HepG2 (cell line): ENCODE measurements at regions not wholly inside any gene's neighbourhood (a gene's known extent, or its start where the extent isn't known, plus 50 kb on each side); places are given as distances from the start of the nearest gene placed in this dataset.

Source experiments
- ATAC-seq: fragments of 200-7000 bp; cut with Tn5 transposase; 3 replicates; pipeline ENCODE4 v1.9.1; 2020; ENCODE audit warnings: mild to moderate bottlenecking, moderate library complexity
- BruUV-seq: library from RNA; stranded (reverse); fragments of 400-500 nt; replicated peaks from 2 replicates; lab custom pipeline; 2021; lab: Mats Ljungman, UMichigan
- CTCF ChIA-PET: fragments of 300-600 bp; formaldehyde crosslinking; extraction: SDS; loops from one replicate; lab custom pipeline; 2021; ENCODE audit warnings: low total read pairs, inconsistent platforms, low intra/inter-chr PET ratio; lab: Yijun Ruan, JAX
- POLR2A ChIA-PET: fragments of 350-600 bp; sonication (Branson Sonifier 250); formaldehyde crosslinking; loops from one replicate; lab custom pipeline; 2020; ENCODE audit warnings: antibody characterized with exemption, inconsistent platforms; lab: Yijun Ruan, JAX
- DNase-seq: peaks from one replicate; pipeline ENCODE4 v3.0.0-alpha.2; 2015; ENCODE audit warnings: low spot score
- FAIRE-seq: peaks from 3 replicates; lab custom pipeline; 2011; peaks lifted over from hg19 to GRCh38; lab: Jason Lieb, UNC
- H2AFZ ChIP-seq: one replicate; pipeline ENCODE4 v1.6.1; 2011; ENCODE audit warnings: low read length, inconsistent platforms
- H3K27ac ChIP-seq: fragments of 300-600 bp; 3 replicates; pipeline ENCODE4 v1.8.0; 2011; ENCODE audit warnings: mixed run types, mild to moderate bottlenecking, mixed read lengths, low read length, inconsistent platforms; ENCODE audit not compliant: insufficient read depth; ENCODE audit errors: extremely low read length
- H3K27me3 ChIP-seq, 2 experiments: fragments of 200-600 bp in 1 of 2; 2 replicates in 1 of 2; 3 replicates in 1 of 2; pipeline versions ENCODE4 v1.6.0 to v1.8.0; 2011; ENCODE audit warnings: low read length in 2 of 2, mild to moderate bottlenecking in 2 of 2, moderate library complexity in 2 of 2, inconsistent platforms in 1 of 2; ENCODE audit not compliant: insufficient read depth in 2 of 2, control insufficient read depth in 1 of 2
- H3K36me3 ChIP-seq, 2 experiments: fragments of 200-600 bp in 1 of 2; replicated peaks in 1 of 2; 2 replicates in 1 of 2; 3 replicates in 1 of 2; pipeline versions ENCODE4 v1.5.1 to v1.8.0; 2011; ENCODE audit warnings: low read length in 2 of 2, inconsistent platforms in 1 of 2; ENCODE audit not compliant: insufficient read depth in 2 of 2, control insufficient read depth in 1 of 2
- H3K4me1 ChIP-seq: 2 replicates; pipeline ENCODE4 v1.5.1; 2012; ENCODE audit warnings: low read length, inconsistent platforms; ENCODE audit not compliant: insufficient read depth
- H3K4me2 ChIP-seq: 2 replicates; pipeline ENCODE4 v1.6.0; 2011; ENCODE audit warnings: low read depth, low read length, inconsistent platforms
- H3K4me3 ChIP-seq, 3 experiments: fragments of 200-600 bp in 1 of 3; sonication (generic), shearing (Covaris generic) in 1 of 3; replicated peaks in 1 of 3; 2 replicates each; pipeline ENCODE4 v1.5.1; 2011 to 2016; ENCODE audit warnings: low read length in 3 of 3, inconsistent platforms in 2 of 3, low read depth in 2 of 3, mild to moderate bottlenecking in 2 of 3, control low read depth in 1 of 3, mixed read lengths in 1 of 3; ENCODE audit not compliant: insufficient read depth in 1 of 3
- H3K79me2 ChIP-seq: one replicate; pipeline ENCODE4 v1.6.1; 2011; ENCODE audit warnings: low read length, inconsistent platforms; ENCODE audit not compliant: insufficient read depth
- H3K9ac ChIP-seq: 2 replicates; pipeline ENCODE4 v1.6.0; 2011; ENCODE audit warnings: mild to moderate bottlenecking, low read depth, low read length, inconsistent platforms; ENCODE audit not compliant: insufficient read depth
- H3K9me3 ChIP-seq: 2 replicates; pipeline ENCODE4 v1.5.1; 2012; ENCODE audit warnings: mild to moderate bottlenecking, low read length
- H4K20me1 ChIP-seq: 2 replicates; pipeline ENCODE4 v1.6.0; 2011; ENCODE audit warnings: inconsistent platforms, mild to moderate bottlenecking, low read length, moderate library complexity; ENCODE audit not compliant: insufficient read depth
- ARID2 ChIP-seq: sonication (generic); formaldehyde crosslinking; IDR thresholded peaks from 2 replicates; pipeline ENCODE4 v1.8.1; 2022; ENCODE audit warnings: mild to moderate bottlenecking, missing genetic modification reagents, borderline replicate concordance
- ATF5 ChIP-seq: sonication (generic); formaldehyde crosslinking; IDR thresholded peaks from 2 replicates; pipeline ENCODE4 v1.4.0; 2020; ENCODE audit warnings: mild to moderate bottlenecking, low read depth, missing genetic modification reagents
- FOXK2 ChIP-seq: fragments of 450-650 bp; IDR thresholded peaks from 2 replicates; pipeline ENCODE4 v1.6.1; 2016
- HHEX ChIP-seq: IDR thresholded peaks from 2 replicates; pipeline ENCODE4 v1.6.1; 2016; ENCODE audit warnings: control low read depth
- LBX2 ChIP-seq: sonication (generic); formaldehyde crosslinking; IDR thresholded peaks from 2 replicates; pipeline ENCODE4 v1.5.0; 2020; ENCODE audit warnings: missing genetic modification reagents, mild to moderate bottlenecking, borderline replicate concordance
- NR3C1 ChIP-seq: sonication (generic); formaldehyde crosslinking; IDR thresholded peaks from 2 replicates; pipeline ENCODE4 v1.4.0; 2020; ENCODE audit warnings: missing genetic modification reagents
- ZNF460 ChIP-seq: sonication (generic); formaldehyde crosslinking; IDR thresholded peaks from 2 replicates; pipeline ENCODE4 v1.5.1; 2020; ENCODE audit warnings: missing genetic modification reagents, mild to moderate bottlenecking, borderline replicate concordance
- ZNF567 ChIP-seq: sonication (generic); formaldehyde crosslinking; IDR thresholded peaks from 2 replicates; pipeline ENCODE4 v1.8.1; 2023; ENCODE audit warnings: mild to moderate bottlenecking, missing genetic modification reagents, borderline replicate concordance
- WGBS: methylation state at CpG from one replicate; pipeline ENCODE4 v1.1.6; 2017; ENCODE audit warnings: low lambda C conversion rate; 5-methylcytosine and 5-hydroxymethylcytosine counted together
- in situ Hi-C: cut with HindIII; loops from 2 replicates; pipeline ENCODE4 v1.10.0; 2017; ENCODE audit warnings: low pct_unique_long_range_greater_than_20kb; ENCODE audit not compliant: extremely low pct_ligation_motif_present
- intact Hi-C: fragments of 100-400 bp; cut with micrococcal nuclease; formaldehyde crosslinking; loops from one replicate; pipeline ENCODE4 v1.10.0; 2022; ENCODE audit not compliant: unreplicated experiment

- TF ChIP-seq LBX2 (CRISPR knock-in tag) (no peak), HHEX (CRISPR knock-in tag) (no peak), NR3C1 (CRISPR knock-in tag) (no peak), ZNF460 (CRISPR knock-in tag) (no peak)
Observed at GRCh38 chr18:27685091-27685490, 491.8 kb downstream of the CDH2 start (continued).

- H3K36me3 ChIP-seq = no peaks in the 10 kb centered on the region
- no peak for TF ChIP-seq ARID2 (CRISPR knock-in tag)
- no peak overlapping the region for H2AFZ ChIP-seq
- no TSS peak for BruUV-seq
- ChIA-PET POLR2A (no interaction called here), CTCF (no interaction called here)
- DNase-seq = no peak
- in situ Hi-C loops (no loop called here), intact Hi-C loops (no loop called here)
- no peaks in the 10 kb centered on the region for H3K9me3 ChIP-seq
- H3K27me3 ChIP-seq = no peaks in the 10 kb centered on the region
- no peak for FAIRE-seq
- no peaks in the 10 kb centered on the region for H3K4me1 ChIP-seq
- no peak overlapping the region for H3K9ac ChIP-seq
- no peak overlapping the region for H3K27ac ChIP-seq
- H4K20me1 ChIP-seq = no peaks in the 10 kb centered on the region
- ATAC-seq = no peak
- WGBS = 17% methylated on average over 3 of the region's 3 CpGs
- H3K79me2 ChIP-seq = no peaks in the 10 kb centered on the region
- no peak overlapping the region for H3K4me3 ChIP-seq
- H3K4me2 ChIP-seq = no peak overlapping the region
Observed at GRCh38 chr18:27674411-27674810, 489.3 kb upstream of the CHST9 start.

GRCh38 chr18:27673861-27674260 lies 488.8 kb upstream of the CHST9 start:
- ATAC-seq = no peak
- no TSS peak for BruUV-seq

More at GRCh38 chr18:27673861-27674260, 488.8 kb upstream of the CHST9 start:
- no peak overlapping the region for H2AFZ ChIP-seq
- H3K9me3 ChIP-seq = no peaks in the 10 kb centered on the region
- POLR2A ChIA-PET = no interaction called here
- no peaks in the 10 kb centered on the region for H4K20me1 ChIP-seq
- H3K79me2 ChIP-seq = no peaks in the 10 kb centered on the region
- TF ChIP-seq FOXK2 = no peak
- TF ChIP-seq ZNF567 (CRISPR knock-in tag) = no peak
- TF ChIP-seq ATF5 (CRISPR knock-in tag) = no peak
- H3K4me2 ChIP-seq = no peak overlapping the region
- intact Hi-C loops = no loop called here
- FAIRE-seq (no peak), DNase-seq (no peak)
- no peaks in the 10 kb centered on the region for H3K36me3 ChIP-seq
- H3K27ac ChIP-seq = no peak overlapping the region
- no peak overlapping the region for H3K4me3 ChIP-seq
- H3K27me3 ChIP-seq = no peaks in the 10 kb centered on the region
- WGBS = 60% methylated on average over 5 of the region's 27 CpGs
- CTCF ChIA-PET = no interaction called here
- in situ Hi-C loops = no loop called here
- no peaks in the 10 kb centered on the region for H3K4me1 ChIP-seq
- H3K9ac ChIP-seq = no peak overlapping the region
